H9 (cell line): ENCODE measurements at regions not wholly inside any gene's neighbourhood (a gene's known extent, or its start where the extent isn't known, plus 50 kb on each side); places are given as distances from the start of the nearest gene placed in this dataset.

ENCODE experiments used
- DNase-seq: peaks from one replicate; pipeline ENCODE4 v3.0.0-alpha.2; 2017
- H2AFZ ChIP-seq: one replicate; pipeline ENCODE4 v1.6.1; 2013; ENCODE audit warnings: mild to moderate bottlenecking, low read length, control low read depth, moderate library complexity
- H2AK5ac ChIP-seq: 2 replicates; pipeline ENCODE4 v1.6.1; 2013; ENCODE audit warnings: low read length, control low read depth, mixed read lengths; ENCODE audit not compliant: insufficient read length
- H2BK120ac ChIP-seq: one replicate; pipeline ENCODE4 v1.6.1; 2013; ENCODE audit warnings: low read depth, mild to moderate bottlenecking, low read length, control low read depth, inconsistent platforms; ENCODE audit not compliant: poor library complexity, severe bottlenecking
- H2BK12ac ChIP-seq: 2 replicates; pipeline ENCODE4 v1.6.1; 2013; ENCODE audit warnings: low read length, control low read depth, mixed read lengths, low read depth; ENCODE audit not compliant: insufficient read length
- H2BK15ac ChIP-seq: 2 replicates; pipeline ENCODE4 v1.6.1; 2013; ENCODE audit warnings: low read depth, low read length, control low read depth
- H2BK20ac ChIP-seq: one replicate; pipeline ENCODE4 v1.6.1; 2013; ENCODE audit warnings: low read depth, mild to moderate bottlenecking, low read length, control low read depth, inconsistent platforms; ENCODE audit not compliant: poor library complexity, severe bottlenecking
- H2BK5ac ChIP-seq: 2 replicates; pipeline ENCODE4 v1.6.1; 2013; ENCODE audit warnings: low read length, control low read depth, mixed read lengths; ENCODE audit not compliant: insufficient read length
- H3K14ac ChIP-seq: 2 replicates; pipeline ENCODE4 v1.6.1; 2013; ENCODE audit warnings: low read length, control low read depth; ENCODE audit not compliant: insufficient read depth
- H3K18ac ChIP-seq: 2 replicates; pipeline ENCODE4 v1.6.1; 2013; ENCODE audit warnings: low read depth, mild to moderate bottlenecking, mixed read lengths, low read length, control low read depth; ENCODE audit not compliant: insufficient read length
- H3K23ac ChIP-seq: 2 replicates; pipeline ENCODE4 v1.6.1; 2013; ENCODE audit warnings: low read length, control low read depth, mixed read lengths, low read depth; ENCODE audit not compliant: insufficient read length
- H3K23me2 ChIP-seq: 2 replicates; pipeline ENCODE4 v1.6.1; 2013; ENCODE audit warnings: low read depth, mild to moderate bottlenecking, mixed read lengths, low read length, control low read depth; ENCODE audit not compliant: insufficient read length, poor library complexity, severe bottlenecking
- H3K27ac ChIP-seq: 2 replicates; pipeline ENCODE4 v1.5.1; 2013; ENCODE audit warnings: low read length, control low read depth, mixed read lengths, low read depth; ENCODE audit not compliant: insufficient read length
- H3K27me3 ChIP-seq: 2 replicates; pipeline ENCODE4 v1.6.1; 2013; ENCODE audit warnings: low read length, control low read depth, inconsistent platforms; ENCODE audit not compliant: insufficient read depth
- H3K4ac ChIP-seq: 2 replicates; pipeline ENCODE4 v1.6.1; 2013; ENCODE audit warnings: low read depth, mild to moderate bottlenecking, control low read depth, inconsistent platforms, low read length, moderate library complexity
- H3K4me1 ChIP-seq: 2 replicates; pipeline ENCODE4 v1.6.1; 2013; ENCODE audit warnings: low read length, control low read depth, inconsistent platforms; ENCODE audit not compliant: insufficient read depth
- H3K4me2 ChIP-seq: 2 replicates; pipeline ENCODE4 v1.6.1; 2013; ENCODE audit warnings: low read length, control low read depth, mixed read lengths; ENCODE audit not compliant: insufficient read length, insufficient read depth
- H3K56ac ChIP-seq: 2 replicates; pipeline ENCODE4 v1.6.1; 2013; ENCODE audit warnings: low read depth, mild to moderate bottlenecking, mixed read lengths, low read length, control low read depth; ENCODE audit not compliant: insufficient read length
- H3K79me1 ChIP-seq: 2 replicates; pipeline ENCODE4 v1.6.1; 2013; ENCODE audit warnings: low read depth, mild to moderate bottlenecking, moderate library complexity, low read length, control low read depth, inconsistent platforms; ENCODE audit not compliant: insufficient read depth, poor library complexity, severe bottlenecking
- H3K79me2 ChIP-seq: 2 replicates; pipeline ENCODE4 v1.6.1; 2013; ENCODE audit warnings: low read length, control low read depth, inconsistent platforms; ENCODE audit not compliant: insufficient read depth
- H3K9ac ChIP-seq: 2 replicates; pipeline ENCODE4 v1.6.1; 2013; ENCODE audit warnings: low read length, control low read depth, mixed read lengths; ENCODE audit not compliant: insufficient read length; ENCODE audit errors: extremely low read depth
- H3K9me3 ChIP-seq: one replicate; pipeline ENCODE4 v1.6.1; 2013; ENCODE audit warnings: low read depth, low read length, inconsistent platforms; ENCODE audit not compliant: control insufficient read depth
- H3T11ph ChIP-seq: one replicate; pipeline ENCODE4 v1.6.1; 2013; ENCODE audit warnings: mild to moderate bottlenecking, low read length, control low read depth, inconsistent platforms
- H4K20me1 ChIP-seq: one replicate; pipeline ENCODE4 v1.6.1; 2013; ENCODE audit not compliant: control insufficient read depth, insufficient read length, insufficient read depth
- H4K5ac ChIP-seq: 2 replicates; pipeline ENCODE4 v1.6.1; 2013; ENCODE audit warnings: low read depth, mild to moderate bottlenecking, mixed read lengths, low read length, control low read depth; ENCODE audit not compliant: insufficient read length
- H4K8ac ChIP-seq: replicated peaks from 2 replicates; pipeline ENCODE4 v1.6.1; 2013; ENCODE audit warnings: low read length, control low read depth, mixed read lengths, low read depth; ENCODE audit not compliant: insufficient read length
- H4K91ac ChIP-seq: 2 replicates; pipeline ENCODE4 v1.6.1; 2013; ENCODE audit warnings: low read depth, mild to moderate bottlenecking, moderate library complexity, mixed read lengths, low read length, control low read depth; ENCODE audit not compliant: insufficient read length
- H3K27ac Mint-ChIP-seq, 3 experiments: 2 replicates in 2 of 3; 3 replicates in 1 of 3; pipeline ENCODE4 v1.8.0; 2020 to 2021; ENCODE audit warnings: mixed read lengths in 3 of 3, mild to moderate bottlenecking in 1 of 3, moderate library complexity in 1 of 3
- H3K27me3 Mint-ChIP-seq: 2 replicates; pipeline ENCODE4 v1.8.0; 2021; ENCODE audit warnings: low read depth, mild to moderate bottlenecking, moderate library complexity, mixed read lengths
- H3K36me3 Mint-ChIP-seq, 3 experiments: 2 replicates in 2 of 3; 3 replicates in 1 of 3; pipeline ENCODE4 v1.8.0; 2020 to 2021; ENCODE audit warnings: low read depth in 3 of 3, mixed read lengths in 3 of 3; ENCODE audit not compliant: insufficient read depth in 1 of 3
- H3K4me1 Mint-ChIP-seq, 2 experiments: 2 replicates each; pipeline ENCODE4 v1.8.0; 2020; ENCODE audit warnings: mixed read lengths in 2 of 2
- H3K4me3 Mint-ChIP-seq, 2 experiments: 2 replicates in 1 of 2; 3 replicates in 1 of 2; pipeline ENCODE4 v1.8.0; 2020 to 2021; ENCODE audit warnings: mild to moderate bottlenecking in 2 of 2, mixed read lengths in 2 of 2, moderate library complexity in 1 of 2
- H3K9me3 Mint-ChIP-seq, 2 experiments: 2 replicates in 1 of 2; 3 replicates in 1 of 2; pipeline ENCODE4 v1.8.0; 2020; ENCODE audit warnings: mild to moderate bottlenecking in 2 of 2, mixed read lengths in 2 of 2, moderate library complexity in 1 of 2
- WGBS: extraction: QIAGEN DNeasy Blood & Tissue Kit; methylation state at CpG from one replicate; pipeline ENCODE4 v1.1.7; 2013; ENCODE audit warnings: missing lambda C conversion rate, low lambda C conversion rate, mixed read lengths; ENCODE audit not compliant: insufficient read length; ENCODE audit errors: extremely low coverage; 5-methylcytosine and 5-hydroxymethylcytosine counted together
- TF ChIP-seq, protein P1 (sequence below): fragments of 200-600 bp; sonication (generic); conservative IDR thresholded peaks from 3 replicates; pipeline ENCODE4 v1.8.0; 2021; ENCODE audit warnings: antibody characterized with exemption, mild to moderate bottlenecking

DNA sequence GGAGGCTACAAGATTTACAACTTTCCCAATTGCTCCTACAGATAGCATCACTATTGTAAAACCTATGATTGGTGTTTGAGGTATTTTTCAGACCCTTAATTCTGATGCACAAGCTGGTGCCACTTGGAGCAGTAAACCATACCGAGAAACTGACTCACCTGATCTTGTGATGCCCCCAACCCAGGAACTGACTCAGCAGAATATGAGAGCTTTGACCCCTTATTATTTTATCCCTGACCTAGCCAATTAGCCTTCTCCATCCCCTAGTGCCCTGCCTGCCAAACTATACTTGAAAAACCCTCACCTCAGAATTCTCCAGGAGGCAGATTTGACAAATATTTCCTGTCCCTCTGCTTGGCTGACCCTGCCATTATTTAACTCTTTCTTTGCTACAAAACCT lies 585.9 kb upstream of the GHITM start:
- DNase-seq = no peak
- no peak overlapping the region for H3K56ac ChIP-seq
- no peak overlapping the region for H3T11ph ChIP-seq
- H3K27ac ChIP-seq = no peak overlapping the region
- H3K27me3 ChIP-seq = no peaks in the 10 kb centered on the region
- H3K4me1 Mint-ChIP-seq = peaks cover 0 to 4% of the 10 kb centered on the region in 2 experiments; a peak in 2 of 4 replicates
- H3K27me3 Mint-ChIP-seq = no peaks in the 10 kb centered on the region
- no peaks in the 10 kb centered on the region for H3K4me1 ChIP-seq
- no peak overlapping the region for H2BK15ac ChIP-seq
- no peak overlapping the region for H2BK120ac ChIP-seq
- H3K23ac ChIP-seq = no peak overlapping the region
- no peak overlapping the region for H2BK5ac ChIP-seq
- H3K4ac ChIP-seq = no peak overlapping the region
- no peak overlapping the region for H4K5ac ChIP-seq
- no peaks in the 10 kb centered on the region for H3K79me2 ChIP-seq
- WGBS = no CpG with 5 or more reads among the region's 1 CpG
- no peaks in the 10 kb centered on the region for H3K79me1 ChIP-seq
- H3K27ac Mint-ChIP-seq = no peak overlapping the region
- no peak overlapping the region for H4K8ac ChIP-seq
- H2AFZ ChIP-seq = no peak overlapping the region
- no peak overlapping the region for H2BK20ac ChIP-seq
- H3K14ac ChIP-seq = no peak overlapping the region
- H3K4me2 ChIP-seq = no peak overlapping the region
- H4K91ac ChIP-seq = no peak overlapping the region
- H3K36me3 Mint-ChIP-seq = peaks cover 0 to 3% (median 0%) of the 10 kb centered on the region in 3 experiments; a peak in 2 of 7 replicates
- H3K23me2 ChIP-seq = no peaks in the 10 kb centered on the region
- H3K4me3 Mint-ChIP-seq = no peak overlapping the region
- no peaks in the 10 kb centered on the region for H4K20me1 ChIP-seq
- TF ChIP-seq, protein P1, sequence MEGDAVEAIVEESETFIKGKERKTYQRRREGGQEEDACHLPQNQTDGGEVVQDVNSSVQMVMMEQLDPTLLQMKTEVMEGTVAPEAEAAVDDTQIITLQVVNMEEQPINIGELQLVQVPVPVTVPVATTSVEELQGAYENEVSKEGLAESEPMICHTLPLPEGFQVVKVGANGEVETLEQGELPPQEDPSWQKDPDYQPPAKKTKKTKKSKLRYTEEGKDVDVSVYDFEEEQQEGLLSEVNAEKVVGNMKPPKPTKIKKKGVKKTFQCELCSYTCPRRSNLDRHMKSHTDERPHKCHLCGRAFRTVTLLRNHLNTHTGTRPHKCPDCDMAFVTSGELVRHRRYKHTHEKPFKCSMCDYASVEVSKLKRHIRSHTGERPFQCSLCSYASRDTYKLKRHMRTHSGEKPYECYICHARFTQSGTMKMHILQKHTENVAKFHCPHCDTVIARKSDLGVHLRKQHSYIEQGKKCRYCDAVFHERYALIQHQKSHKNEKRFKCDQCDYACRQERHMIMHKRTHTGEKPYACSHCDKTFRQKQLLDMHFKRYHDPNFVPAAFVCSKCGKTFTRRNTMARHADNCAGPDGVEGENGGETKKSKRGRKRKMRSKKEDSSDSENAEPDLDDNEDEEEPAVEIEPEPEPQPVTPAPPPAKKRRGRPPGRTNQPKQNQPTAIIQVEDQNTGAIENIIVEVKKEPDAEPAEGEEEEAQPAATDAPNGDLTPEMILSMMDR = no peak
- no peak overlapping the region for H2AK5ac ChIP-seq
- H3K18ac ChIP-seq = no peak overlapping the region
- H3K9me3 ChIP-seq = no peaks in the 10 kb centered on the region
- H3K9ac ChIP-seq = no peak overlapping the region
- H2BK12ac ChIP-seq = no peak overlapping the region
- H3K9me3 Mint-ChIP-seq = peaks cover 3 to 5% of the 10 kb centered on the region in 2 experiments; a peak in 4 of 5 replicates
